GM19438 (cell line): ENCODE measurements at regions not wholly inside any gene's neighbourhood (a gene's known extent, or its start where the extent isn't known, plus 50 kb on each side); places are given as distances from the start of the nearest gene placed in this dataset.

ENCODE experiments used
- ATAC-seq: cut with Tn5 transposase; IDR thresholded peaks from one replicate; pipeline ENCODE4 v1.9.1; 2021; ENCODE audit warnings: low read depth; ENCODE audit not compliant: unreplicated experiment

DNA sequence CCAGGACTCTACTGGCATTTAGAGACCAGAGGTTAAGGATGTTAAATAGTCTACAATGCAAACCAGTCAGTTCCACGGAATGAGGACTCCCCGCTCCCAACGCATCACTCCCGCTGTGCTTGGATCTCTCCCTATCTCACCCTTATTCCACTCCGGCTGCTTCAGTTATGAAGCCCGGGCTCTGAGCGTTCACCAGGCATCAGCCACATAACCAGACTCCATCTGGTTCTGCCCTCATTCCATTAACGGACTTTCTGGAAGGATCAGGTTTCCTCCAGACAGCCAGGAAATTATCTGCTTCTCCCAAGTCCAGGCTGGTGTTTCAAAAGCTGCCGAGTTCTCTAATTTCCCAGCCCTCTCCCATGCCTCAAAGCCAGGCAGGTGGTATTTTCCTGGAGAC is 499.3 kb downstream of the GLRX3 start:
- ATAC-seq, result no peak

DNA sequence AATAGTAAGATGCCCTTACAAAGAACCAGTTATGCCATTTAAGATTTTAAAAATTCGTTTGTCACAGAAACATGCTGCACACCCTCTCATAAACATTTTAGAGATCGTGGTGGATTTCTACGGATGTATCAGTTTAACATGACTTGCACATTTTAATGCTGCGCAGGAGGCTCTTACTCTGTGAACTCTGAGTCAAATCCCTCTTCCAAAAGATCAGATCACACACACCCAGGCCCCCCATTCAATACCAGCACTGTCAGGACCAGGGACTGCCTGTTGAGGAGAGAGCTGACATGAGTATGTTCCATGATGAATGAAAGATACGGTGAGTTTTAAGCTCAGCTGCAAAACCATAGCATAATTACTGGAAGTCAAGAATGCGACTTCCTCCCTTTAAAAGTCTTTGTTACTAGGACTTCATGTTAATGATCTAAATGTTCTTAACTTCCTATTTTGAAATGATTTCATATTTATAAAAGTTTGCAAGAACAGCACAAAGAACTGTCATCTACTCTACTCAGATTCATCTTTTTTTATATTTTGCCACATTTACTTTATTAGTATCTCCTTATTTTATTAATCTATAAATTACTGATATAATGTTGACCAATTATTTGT is 500.2 kb downstream of the GLRX3 start:
- ATAC-seq, result no peak

DNA sequence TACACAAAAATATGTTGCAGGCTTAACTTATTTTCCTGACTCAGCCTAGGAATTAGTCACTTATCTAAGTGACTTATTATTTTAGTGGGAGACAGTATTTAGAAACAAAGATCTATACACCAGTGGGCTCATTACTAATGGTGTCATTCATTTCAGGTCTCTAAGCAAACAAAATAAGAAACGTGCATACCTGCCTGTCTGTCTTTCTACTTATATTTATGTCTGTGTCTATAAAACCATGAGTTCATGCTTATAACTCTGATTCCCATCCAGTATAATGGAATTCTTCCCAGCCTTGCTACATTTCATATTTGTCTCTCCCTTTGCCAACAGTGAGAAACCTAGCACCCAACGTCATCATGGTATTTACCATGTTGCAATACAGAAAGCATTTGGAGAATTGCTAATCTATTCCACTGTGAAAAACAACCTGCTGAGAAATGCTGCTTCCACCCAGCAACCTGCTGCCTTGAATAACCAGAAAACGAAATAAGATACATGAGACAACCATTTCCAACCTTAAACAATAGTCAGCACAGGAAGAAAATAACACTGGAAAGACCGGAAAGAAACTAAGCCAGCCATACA is 501.0 kb downstream of the GLRX3 start:
- no peak for ATAC-seq

DNA sequence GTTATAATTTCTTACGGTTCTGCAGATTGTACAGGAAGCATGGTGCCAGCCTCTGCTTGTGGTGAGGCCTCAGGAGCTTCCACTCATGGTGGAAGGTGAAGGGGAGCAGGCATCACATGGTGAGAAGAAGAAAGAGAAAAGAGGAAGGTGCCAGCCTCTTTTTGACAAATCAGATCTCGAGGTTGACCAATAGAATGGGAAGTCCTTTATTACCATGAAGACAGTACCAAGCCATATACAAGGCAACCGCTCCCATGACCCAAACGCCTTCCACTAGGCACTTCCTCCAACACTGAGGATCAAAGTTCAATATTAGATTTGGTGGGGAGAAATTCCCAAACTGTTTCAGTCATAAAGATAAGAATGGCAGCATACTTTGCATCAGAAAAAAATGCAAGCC is 502.8 kb downstream of the GLRX3 start:
- ATAC-seq, result no peak

DNA sequence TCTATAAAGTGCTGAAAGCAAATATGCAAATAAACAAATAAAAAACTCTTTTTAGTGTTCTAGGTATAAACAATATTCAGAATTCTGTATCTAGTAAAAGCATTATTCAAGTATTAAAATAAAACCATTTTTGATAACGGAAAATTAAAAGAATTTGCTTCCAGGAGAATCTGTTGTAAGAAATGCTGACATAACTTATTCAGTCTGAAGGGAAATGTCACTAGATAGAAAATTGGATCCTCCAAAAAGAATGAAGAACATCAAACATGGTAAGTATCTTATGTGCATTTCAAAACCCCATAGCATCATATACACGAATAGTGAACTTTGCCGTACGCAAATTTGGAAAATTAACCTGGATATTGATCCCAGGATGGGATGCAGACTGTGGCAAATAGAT is 506.7 kb downstream of the GLRX3 start:
- no peak for ATAC-seq

DNA sequence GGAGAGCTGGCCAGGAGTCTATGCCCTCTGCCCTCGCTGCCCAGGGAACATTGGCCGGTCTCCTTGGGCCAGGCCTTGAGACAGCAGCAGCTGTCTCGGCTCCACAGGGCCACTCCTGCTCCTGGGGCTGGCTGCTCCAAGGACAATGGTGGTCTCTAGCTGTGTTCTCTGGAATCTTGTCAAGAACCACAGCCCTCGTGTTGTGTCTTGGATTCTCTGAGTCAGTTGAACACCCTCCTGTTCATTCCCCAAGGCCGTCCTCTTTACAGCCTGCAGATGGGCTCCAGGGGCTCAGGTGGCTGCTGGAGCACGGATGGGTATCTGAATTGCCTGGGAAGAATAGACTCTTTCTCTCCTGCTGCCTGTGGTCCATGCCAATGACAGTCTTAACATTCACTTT is 511.1 kb downstream of the GLRX3 start:
- ATAC-seq, result no peak

DNA sequence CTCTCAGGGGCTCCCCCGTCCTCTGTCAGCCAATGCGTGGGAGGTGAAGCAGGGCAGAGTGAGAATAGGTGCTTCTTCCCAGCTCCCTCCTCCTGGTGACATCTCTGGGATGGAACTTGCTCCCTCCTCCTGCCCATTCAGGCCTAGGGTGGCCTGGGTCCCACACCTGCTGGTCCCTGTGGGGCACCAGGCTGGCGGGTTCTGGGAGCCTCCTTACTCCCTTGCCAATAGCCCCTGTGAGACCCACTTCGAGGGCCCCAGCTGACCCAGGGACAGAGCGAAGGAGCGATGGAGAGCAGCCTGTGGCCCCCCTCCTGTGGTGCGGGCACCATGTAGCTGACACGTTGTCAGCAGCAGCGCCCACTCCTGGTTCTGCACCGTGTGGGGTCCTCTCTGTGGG is 512.6 kb downstream of the GLRX3 start:
- no peak for ATAC-seq

DNA sequence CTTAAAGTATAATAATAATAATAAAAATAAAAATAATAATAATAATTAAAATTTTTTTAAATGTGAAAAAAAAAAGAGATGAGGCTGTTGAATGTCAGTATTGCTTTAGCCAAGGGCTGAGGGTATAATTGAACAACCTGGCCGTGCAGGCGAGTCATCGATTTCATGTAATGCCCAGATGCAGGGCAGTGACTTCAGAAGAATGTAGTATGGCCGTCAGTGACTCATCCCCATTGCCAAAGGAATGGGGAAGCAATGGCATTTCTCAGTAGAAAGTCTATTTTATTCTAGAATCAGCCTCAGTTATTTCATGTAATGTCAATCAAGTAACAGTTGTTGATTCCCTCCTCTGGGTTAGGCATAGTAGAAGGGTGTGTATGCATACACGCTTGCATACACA is 516.4 kb downstream of the GLRX3 start:
- no peak for ATAC-seq

DNA sequence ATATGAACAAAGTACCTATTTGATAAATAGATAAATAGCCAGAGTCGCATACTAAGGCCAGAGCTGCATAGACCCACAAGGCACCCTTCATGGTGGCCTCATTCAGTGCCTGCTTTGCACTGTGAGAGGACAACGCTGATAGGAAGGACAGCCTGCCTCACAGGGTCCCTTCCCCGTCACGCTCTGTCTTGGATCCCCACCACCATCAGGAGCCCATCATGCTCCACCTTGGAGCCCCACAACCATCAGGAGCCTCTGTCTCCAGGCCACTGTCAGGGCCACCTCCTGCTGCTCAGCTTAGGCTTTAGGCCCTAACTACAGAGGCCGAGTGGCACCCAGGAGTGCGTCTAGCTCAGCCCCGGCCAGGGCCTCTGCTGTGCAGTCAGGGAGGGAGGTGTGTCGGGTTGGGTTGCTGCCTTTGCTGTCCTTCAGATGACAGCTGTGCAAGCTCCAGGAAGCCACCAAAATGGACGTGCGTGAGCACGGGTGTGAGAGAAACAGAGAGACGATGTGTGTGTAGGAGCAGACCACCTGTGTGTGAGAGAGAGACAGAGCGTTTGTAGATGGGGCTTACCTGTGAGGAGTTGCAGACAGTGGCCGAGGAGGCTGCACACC is 516.9 kb downstream of the GLRX3 start:
- ATAC-seq, result no peak

DNA sequence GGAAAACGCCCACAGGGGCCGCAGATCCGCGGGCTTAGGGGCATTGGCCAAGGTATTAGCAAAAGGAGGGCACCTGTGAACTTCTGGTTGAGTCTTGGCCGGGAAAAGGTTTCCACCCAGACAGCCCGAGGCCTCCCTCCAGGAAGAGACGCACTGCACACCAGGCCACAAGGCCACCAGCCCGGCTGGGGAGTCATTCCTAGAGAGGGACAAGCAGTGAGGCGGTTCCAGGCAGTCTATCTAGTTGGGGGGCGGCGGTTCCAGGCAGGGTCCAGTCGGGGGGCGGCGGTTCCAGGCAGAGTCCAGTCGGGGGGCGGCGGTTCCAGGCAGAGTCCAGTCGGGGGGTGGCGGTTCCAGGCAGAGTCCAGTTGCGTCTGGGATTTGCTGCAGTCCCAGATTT is 518.5 kb downstream of the GLRX3 start:
- no peak for ATAC-seq

DNA sequence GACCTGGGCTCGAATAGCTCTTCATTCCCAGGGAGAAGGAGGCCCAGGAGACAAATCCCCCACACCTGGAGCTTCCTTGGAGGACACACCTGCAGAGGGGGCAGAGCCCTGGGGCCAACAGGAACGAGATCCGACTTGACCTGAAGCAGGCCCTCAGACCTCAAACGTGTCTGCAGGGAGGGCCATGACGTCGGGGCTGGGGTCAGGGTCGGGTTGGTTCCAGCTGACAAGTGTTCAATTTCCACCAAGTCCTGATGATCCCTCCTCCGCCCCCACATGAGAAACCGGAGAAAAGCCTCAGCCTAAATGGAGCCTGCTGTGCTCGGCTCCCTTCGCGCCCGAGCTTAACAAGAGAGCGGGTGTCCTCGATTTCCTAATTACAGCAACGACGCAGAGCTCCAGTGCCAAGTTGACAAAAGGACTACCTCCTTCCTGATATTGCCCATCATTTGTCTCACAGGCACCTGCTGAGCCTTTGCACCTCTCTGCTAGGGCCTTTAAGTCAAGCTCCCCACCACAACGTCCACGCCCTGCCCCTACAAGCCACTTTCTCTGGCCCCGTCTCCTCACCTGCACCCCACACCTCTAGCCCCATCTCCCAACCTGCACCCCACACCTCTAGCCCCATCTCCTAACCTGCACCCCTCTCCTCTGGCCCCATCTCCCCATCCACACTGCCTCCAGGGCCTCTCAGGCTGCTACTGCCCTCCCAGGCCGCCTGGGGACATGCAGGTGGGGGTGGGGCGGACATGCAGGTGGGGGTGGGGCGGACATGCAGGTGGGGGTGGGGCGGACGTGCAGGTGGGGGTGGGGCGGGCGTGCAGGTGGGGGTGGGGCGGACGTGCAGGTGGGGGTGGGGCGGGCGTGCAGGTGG is 519.4 kb downstream of the GLRX3 start:
- no peak for ATAC-seq

DNA sequence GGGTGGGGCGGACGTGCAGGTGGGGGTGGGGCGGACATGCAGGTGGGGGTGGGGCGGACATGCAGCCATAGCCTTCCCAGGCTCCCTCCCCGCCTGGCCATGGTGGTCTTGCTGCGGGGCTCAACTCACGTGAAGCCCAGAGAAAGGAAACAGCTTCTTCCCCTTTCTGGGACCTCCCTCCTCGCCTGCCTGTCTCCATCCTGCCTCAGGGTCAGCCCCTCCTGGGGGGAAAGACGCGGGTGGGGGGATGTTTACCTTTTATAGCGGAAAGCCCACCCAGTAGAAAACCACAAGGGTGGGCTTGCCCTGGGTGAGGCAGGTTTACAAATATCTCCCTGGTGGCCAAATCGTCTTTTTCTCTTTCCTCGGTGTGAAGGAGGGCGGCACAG is 520.0 kb downstream of the GLRX3 start:
- no peak for ATAC-seq

DNA sequence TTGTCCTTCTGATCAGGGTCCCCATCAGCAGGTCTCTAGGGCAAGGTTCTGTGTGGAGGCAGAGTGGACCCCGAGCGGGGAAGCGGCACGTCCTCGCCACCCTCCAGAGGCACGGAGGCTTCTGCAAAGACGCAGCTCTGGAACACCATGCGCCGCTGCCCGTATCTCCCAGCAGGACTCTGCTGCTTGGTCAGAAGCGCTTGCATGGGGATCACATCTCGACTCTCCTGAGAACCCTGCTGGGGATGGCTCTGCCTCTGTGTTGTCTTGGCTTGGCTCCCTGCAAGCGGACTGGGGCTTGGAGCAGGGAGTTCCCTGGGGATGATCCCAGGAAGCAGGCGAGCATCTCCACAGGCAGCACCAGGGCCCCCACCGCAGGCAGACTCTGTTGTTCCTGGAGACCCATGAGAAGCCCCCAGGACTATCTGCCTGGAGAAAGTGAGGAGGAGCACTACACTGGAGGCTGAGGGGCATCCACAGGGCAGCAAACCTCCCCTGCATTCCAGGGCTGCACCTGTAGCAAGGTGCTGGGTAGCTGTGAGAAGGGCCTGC is 520.5 kb downstream of the GLRX3 start:
- ATAC-seq, result no peak

DNA sequence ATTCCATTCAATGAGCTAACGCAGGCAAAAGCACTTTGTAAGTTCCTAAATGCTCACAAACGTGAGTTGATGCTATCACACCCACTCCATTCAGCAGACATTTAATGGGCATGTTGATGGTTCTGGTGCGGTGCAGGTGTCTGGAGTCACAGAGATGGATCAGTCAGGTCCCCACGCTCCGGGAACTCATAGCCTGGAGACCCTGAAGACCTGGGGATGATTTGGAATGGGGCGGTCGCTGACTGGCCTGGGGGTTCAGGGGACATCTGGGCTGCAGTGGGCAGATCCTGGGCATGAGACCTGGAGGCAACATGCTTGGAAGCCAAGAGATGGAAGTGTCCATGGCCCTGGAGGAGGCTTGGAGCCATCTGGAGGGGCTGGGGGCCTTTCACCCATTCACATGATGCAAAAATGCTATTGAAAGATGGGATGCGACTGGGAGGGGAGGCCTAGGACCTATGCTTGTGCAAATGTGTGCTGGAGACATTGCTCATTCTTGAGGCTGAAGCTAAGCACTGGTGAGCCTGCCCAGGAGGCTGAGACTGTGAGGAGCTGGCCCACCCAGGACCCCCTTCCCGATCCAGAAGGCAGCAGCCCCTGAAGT is 522.6 kb downstream of the GLRX3 start:
- no peak for ATAC-seq

DNA sequence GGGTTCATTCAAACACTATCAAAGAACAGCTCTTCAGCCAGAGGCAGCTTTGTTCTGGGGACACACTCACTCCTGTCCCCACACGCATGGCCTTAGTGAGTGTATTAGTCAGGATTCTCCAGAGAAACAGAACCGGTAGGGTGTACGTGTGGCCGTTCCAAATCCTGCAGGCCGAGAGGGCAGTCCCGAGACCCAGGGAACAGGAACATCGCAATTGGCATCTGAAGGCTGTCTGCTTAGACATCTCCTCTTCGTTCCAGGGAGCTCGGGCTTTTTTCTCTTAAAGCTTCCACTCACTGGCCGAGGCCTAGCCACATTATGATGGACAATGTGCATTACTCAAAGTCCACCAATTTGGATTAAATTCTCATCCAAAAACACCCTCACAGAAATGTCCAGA is 523.3 kb downstream of the GLRX3 start:
- no peak for ATAC-seq

DNA sequence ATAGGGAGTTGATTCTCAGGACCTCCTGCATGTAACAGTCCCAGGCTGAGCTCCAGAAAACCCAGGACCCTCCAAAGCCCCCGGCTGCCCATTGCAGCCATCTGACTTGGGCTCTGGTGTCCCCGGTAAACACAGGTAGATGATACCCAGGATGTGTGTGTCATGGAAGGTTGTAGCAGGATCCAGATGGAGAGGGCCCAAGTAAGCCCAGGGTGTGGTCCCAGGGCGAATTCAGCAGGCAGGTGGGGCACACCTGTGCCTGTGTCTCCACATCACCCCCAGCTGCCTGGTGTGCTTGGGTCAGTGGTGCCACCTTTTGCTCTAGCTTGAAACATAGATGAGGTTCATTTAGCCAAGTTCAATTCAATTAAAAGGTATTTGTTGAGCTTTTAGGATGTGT is 524.1 kb downstream of the GLRX3 start:
- ATAC-seq, result no peak

DNA sequence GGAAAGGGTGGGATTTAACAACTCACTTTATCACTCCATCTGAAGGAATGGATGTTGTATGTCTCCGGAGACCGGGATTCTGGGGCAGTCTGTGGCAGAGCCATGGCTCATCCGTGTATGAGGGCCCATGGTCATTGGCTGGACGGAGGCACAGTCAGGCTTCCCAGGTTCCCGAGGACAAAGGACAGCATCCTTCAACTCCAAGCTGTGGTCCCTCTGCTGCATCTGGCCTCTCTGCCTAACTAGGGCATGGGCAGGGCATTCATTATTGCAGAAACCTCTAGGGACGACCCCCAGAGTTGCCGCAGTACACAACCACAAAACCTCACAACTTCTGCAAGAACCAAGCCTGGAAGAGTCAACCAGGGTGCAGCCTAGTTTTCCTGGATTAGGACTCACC is 525.2 kb downstream of the GLRX3 start:
- no peak for ATAC-seq

DNA sequence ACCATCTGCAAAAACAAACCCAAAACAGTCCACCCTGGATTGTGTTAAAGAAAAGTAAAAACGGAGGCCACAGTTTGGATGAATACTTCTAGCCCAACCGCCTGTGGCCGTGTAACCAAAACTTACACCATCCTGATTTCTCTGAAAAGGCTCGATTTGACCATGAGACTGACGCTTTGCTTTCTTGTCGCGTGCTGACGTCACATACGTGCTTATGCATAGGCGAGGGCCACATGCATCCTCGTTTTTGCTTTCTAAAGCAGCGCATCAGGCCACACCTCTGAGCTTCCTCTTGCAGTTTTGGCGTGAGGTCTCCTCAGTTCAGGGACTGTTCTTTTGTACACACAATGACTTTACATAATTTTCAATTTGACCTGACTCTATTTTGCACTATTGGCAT is 526.6 kb downstream of the GLRX3 start:
- ATAC-seq, result no peak

DNA sequence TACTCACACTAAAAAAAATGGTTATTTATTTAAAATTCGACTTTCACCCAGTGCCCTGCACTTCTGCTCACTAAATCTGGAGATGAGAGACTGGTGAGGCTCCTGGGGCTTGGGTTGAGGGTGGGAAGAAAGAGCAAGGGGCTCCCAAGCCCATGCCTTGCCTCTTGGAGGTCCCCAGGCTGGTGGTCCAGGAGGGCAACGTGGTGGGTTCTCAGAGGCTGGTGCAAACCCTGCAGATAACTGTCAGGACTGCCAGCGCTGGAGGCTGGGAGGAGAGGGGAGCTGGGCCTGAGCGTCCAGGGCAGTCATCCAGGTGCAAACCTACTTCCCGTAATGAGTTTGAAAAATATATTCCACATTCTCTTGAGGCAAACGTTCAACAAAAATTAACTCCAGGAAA is 528.3 kb downstream of the GLRX3 start:
- no peak for ATAC-seq

DNA sequence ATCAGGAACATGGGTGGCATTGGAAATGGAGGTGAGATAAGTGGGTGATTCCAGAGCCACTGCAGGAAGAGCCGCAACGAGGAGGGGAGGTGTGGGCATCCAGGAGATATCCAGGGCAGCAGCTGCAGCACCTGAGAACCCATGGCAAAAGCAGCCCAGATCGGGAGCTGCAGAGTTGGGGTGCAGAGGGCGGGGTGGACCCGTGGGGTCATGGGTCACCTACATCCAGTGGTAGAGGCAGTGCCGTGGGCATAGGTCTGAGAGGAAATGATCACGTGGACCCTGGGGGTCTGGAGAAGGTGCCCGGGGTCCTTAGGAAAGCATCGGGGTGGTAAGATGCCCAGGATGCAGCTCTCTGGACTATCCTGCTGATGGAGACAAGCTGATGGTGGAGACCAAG is 530.0 kb downstream of the GLRX3 start:
- no peak for ATAC-seq
